Left lobe of liver (tissue), 2 donors: ENCODE measurements at regions not wholly inside any gene's neighbourhood (a gene's known extent, or its start where the extent isn't known, plus 50 kb on each side); places are given as distances from the start of the nearest gene placed in this dataset.
"Not testable (repeated sequence)": the region's sequence is repeated elsewhere in the genome, so short reads cannot be mapped to it uniquely, and the experiment has no call there.

Source experiments
- ATAC-seq: fragments of 200-7000 bp; cut with Tn5 transposase; one replicate; pipeline ENCODE4 v1.9.1; 2020; ENCODE audit warnings: mild to moderate bottlenecking, moderate library complexity
- DNase-seq: peaks from one replicate; pipeline ENCODE4 v3.0.0-alpha.2; 2020; ENCODE audit warnings: low spot score
- donor health status: DM: no; HTN: no; CAD: no; lungs with moderate emphysema.
- donor health status: DM: no; HTN: yes; CAD: no.

- DNase-seq (no peak), ATAC-seq (no peak)
These were observed 294.6 kb upstream of the EPHA7 start for GRCh38 chr6:93713974-93714373.

GRCh38 chr6:93703431-93703830, 284.1 kb upstream of the EPHA7 start:
- ATAC-seq (no peak), DNase-seq (no peak)

GRCh38 chr6:93701526-93701925, 282.2 kb upstream of the EPHA7 start:
- DNase-seq (no peak), ATAC-seq (no peak)

GRCh38 chr6:93685494-93685893, 266.1 kb upstream of the EPHA7 start:
- DNase-seq (no peak), ATAC-seq (no peak)

GRCh38 chr6:93684339-93684738, 265.0 kb upstream of the EPHA7 start:
- ATAC-seq (no peak), DNase-seq (no peak)

GRCh38 chr6:93679836-93680235, 260.5 kb upstream of the EPHA7 start:
- ATAC-seq (no peak), DNase-seq (no peak)

GRCh38 chr6:93678841-93679454, 259.6 kb upstream of the EPHA7 start:
- ATAC-seq, result no peak
- no peak for DNase-seq

- DNase-seq (no peak), ATAC-seq (no peak)
These were observed 258.1 kb upstream of the EPHA7 start for GRCh38 chr6:93677264-93677965.

- DNase-seq (no peak), ATAC-seq (no peak)
These were observed 257.2 kb upstream of the EPHA7 start for GRCh38 chr6:93676581-93676980.

- DNase-seq (no peak), ATAC-seq (no peak)
These were observed 256.6 kb upstream of the EPHA7 start for GRCh38 chr6:93675856-93676417.

- ATAC-seq (no peak), DNase-seq (no peak)
These were observed 243.8 kb upstream of the EPHA7 start for GRCh38 chr6:93663111-93663510.

- DNase-seq (no peak), ATAC-seq (no peak)
These were observed 235.2 kb upstream of the EPHA7 start for GRCh38 chr6:93654548-93654947.

GRCh38 chr6:93644611-93645010, 225.3 kb upstream of the EPHA7 start:
- ATAC-seq, result no peak
- DNase-seq, result no peak

- ATAC-seq (no peak), DNase-seq (no peak)
These were observed 219.8 kb upstream of the EPHA7 start for GRCh38 chr6:93639126-93639525.

- DNase-seq, ATAC-seq: not testable (repeated sequence)
These were observed 217.8 kb upstream of the EPHA7 start for GRCh38 chr6:93636987-93637664.

GRCh38 chr6:93624408-93624807, 205.0 kb upstream of the EPHA7 start:
- ATAC-seq (no peak), DNase-seq (no peak)

GRCh38 chr6:93621442-93621841, 202.1 kb upstream of the EPHA7 start:
- ATAC-seq, result no peak
- DNase-seq, result no peak

- DNase-seq, result no peak
- ATAC-seq, result no peak
These were observed 185.6 kb upstream of the EPHA7 start for GRCh38 chr6:93604951-93605350.

- no peak for DNase-seq
- ATAC-seq, result no peak
These were observed 173.1 kb upstream of the EPHA7 start for GRCh38 chr6:93592417-93592816.

GRCh38 chr6:93586306-93586705, 166.9 kb upstream of the EPHA7 start:
- DNase-seq, result no peak
- no peak for ATAC-seq

GRCh38 chr6:93584300-93584699, 164.9 kb upstream of the EPHA7 start:
- ATAC-seq, result no peak
- DNase-seq, result no peak

- ATAC-seq (no peak), DNase-seq (no peak)
These were observed 162.0 kb upstream of the EPHA7 start for GRCh38 chr6:93581371-93581770.
